DND-41 (cell line): ENCODE measurements at regions not wholly inside any gene's neighbourhood (a gene's known extent, or its start where the extent isn't known, plus 50 kb on each side); places are given as distances from the start of the nearest gene placed in this dataset.

Source experiments
- CTCF ChIP-seq: IDR thresholded peaks from 2 replicates; pipeline ENCODE4 v1.5.1; 2012; ENCODE audit warnings: borderline replicate concordance, low read length, moderate library complexity, mild to moderate bottlenecking; ENCODE audit not compliant: poor library complexity, severe bottlenecking; ENCODE audit errors: extremely low read depth
- EZH2 ChIP-seq: IDR thresholded peaks from 3 replicates; pipeline ENCODE4 v1.6.1; 2012; ENCODE audit warnings: borderline replicate concordance, low read depth, mild to moderate bottlenecking, moderate library complexity, low read length, inconsistent platforms; ENCODE audit not compliant: severe bottlenecking

- TF ChIP-seq CTCF, result no peak
- no peak for TF ChIP-seq EZH2
These were observed 190.8 kb downstream of the EPM2A start for GRCh38 chr6:145544514-145544913.
